HT-29 (cell line): ENCODE measurements at regions not wholly inside any gene's neighbourhood (a gene's known extent, or its start where the extent isn't known, plus 50 kb on each side); places are given as distances from the start of the nearest gene placed in this dataset.
"Not testable (repeated sequence)": the region's sequence is repeated elsewhere in the genome, so short reads cannot be mapped to it uniquely, and the experiment has no call there.

Experiments
- DNase-seq: peaks from one replicate; pipeline ENCODE4 v3.0.0-alpha.2; 2015; ENCODE audit warnings: low spot score

DNA sequence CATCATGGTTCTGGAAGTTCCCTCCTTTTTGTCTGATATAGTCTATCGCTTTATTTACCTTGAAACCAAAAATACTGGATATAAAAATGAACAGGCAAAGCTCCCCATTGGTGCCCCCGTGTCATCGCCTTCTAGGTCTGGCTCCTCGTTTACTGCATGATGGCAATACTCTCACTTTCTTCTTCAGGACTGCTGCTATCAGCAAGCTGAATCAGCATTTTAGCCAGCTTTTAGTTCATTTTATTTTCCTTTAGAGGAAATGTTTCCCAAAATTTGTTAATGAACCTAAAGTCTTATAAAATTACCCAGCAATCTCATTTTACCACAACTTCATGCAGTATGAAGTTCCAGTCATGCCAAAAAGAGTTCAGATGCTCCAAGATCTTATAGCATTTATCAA, 80.5 kb downstream of the ZIC3 start:
- no peak for DNase-seq

DNA sequence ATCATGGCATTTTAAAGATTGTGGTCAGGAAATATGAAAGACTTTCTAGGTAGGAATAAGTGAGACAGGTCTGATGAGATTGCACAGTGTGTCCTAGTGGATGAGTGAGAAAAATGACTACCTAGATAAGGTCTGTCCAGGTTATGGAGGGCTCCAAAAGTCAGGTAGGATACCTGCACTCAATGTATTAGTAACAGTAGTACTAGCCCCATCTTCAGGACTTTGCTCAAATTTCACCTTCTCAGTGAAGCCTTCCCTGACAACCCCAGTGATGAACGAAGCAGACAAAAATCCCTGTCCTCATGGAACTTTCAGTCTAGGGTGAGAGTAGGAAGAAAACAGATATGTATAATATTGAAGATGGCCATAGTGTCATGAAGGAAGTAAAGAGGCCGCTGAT, 85.7 kb downstream of the ZIC3 start:
- DNase-seq: no peak

DNA sequence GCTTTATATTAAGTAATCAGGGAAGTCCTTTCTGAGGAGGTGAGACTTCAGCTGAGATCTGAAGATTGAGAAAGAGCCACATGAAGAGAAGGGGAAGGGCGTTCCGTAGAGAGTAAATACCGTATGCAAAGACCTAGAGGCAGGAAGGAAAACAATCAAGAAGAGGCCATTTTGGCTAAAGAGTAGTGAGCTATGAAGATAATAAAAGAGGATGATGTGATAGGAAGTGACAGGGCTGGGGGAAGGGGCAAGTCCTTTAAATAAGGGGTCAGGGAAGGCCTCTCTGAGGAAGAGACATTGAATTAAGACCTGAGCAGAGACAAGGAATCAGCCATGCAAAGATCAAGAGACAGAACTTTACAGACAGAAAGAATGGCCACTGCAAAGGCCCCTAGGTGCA, 86.2 kb downstream of the ZIC3 start:
- no peak for DNase-seq

DNA sequence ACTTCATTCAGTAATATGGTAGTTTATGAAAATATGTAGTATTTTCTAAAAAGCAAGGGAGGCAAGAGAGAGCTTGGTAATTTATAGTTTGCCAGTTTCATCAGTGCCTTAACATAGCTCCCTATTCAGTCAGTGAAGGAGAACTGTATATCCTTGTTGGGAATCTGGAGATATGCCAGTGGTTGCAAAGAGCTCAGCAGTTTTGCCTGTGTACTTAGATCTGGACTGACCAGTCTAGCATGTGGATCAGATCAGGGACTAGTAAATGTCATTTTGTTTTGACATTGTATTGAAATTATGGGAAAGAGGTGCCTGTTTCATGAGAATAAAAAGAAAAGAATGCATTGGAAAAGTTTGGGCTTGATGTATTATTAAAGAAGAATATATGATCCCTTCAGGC, 88.6 kb downstream of the ZIC3 start:
- DNase-seq: no peak

DNA sequence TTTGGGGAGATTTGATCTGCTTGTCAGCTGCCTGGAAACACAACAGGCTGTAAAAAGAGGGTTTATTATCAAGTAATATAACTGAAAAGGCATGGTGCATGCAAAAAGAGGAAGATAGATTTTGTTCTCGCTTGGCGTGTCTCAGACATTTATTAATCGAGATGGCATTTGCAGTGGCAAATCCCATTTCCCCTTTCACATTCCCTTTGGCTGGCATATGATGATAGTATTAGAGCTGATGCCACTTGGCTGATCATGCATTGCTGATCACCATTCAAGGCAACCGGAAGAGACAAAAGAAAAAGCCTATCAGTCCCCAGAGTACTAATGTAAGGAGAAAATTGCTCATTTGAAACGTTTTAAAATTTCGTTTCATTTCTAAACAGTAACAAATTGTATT, 101.8 kb downstream of the ZIC3 start:
- DNase-seq: no peak

DNA sequence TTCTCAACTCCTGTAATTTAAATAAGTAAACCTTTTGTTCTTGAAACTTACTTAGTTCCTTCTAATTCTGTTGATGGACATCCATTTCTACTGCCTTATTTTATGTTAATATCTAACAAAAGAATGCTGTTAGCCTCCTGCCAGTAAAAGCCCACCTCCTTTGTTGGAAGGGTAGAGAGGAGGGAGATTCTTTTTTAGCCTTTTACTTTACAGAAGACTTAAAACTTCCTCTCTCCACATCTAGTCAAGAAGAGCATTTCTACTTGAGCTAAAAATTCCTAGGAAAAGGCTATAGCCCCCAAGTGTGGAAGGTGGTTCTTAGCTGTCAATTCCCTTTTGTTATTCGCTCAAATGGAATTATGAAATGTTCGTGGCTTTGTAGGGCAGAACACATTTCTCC, 118.7 kb downstream of the ZIC3 start:
- no peak for DNase-seq

DNA sequence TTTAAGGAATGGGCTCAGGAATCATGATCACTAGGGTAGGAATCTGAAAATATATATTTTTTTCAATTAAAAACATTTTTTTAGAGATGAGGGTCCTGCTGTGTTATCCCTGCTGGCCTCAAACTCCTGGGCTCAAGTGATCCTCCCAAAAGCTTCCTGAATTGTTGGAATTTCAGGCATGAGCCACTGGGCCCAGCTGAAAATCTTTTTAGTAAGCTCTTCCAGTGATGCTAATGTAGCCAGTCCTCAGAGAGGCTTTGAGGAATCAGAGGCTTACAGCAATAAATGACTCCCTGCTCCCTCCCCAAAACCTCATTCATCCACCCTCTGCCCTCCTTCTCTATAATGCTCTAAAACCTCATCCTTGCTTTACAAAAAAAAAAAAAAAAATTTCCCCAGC, 129.5 kb downstream of the ZIC3 start:
- no peak for DNase-seq

DNA sequence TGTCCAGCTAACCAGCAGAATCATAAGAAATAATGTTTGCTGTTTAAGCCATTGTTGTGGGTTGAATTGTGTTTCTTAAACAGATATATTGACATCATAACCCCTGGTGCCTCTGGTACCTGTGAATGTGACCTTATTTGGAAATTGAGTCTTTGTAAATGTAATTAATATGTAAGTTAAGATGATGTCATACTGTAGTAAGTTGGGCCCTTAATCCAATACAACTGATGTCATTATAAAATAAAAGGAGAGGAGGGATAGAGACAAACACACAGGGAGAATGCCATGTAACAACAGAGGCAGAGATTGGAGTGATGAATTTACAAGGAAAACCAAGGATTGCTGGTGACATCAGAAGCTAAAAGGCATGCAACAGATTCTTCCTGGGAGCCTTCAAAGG, 141.4 kb downstream of the ZIC3 start:
- no peak for DNase-seq

DNA sequence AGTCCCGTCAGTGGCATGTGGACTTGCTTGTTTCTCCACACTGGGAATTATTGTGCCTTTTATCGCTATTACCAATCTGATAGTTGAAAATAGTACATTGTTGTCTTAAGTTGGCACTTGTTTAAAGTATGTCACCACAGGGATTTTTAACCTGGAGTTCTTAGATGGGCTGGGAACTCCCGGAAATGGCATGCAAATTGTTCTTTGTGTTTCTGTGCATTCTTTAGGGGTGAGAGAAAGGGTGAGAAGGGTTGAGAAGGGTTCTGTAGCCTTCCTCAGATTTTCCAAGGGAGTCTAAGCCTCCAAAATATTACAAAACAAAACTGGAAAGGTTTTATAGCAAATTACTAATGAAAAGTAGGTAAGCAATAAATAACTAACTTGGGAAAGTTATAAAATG, 176.9 kb downstream of the ZIC3 start:
- DNase-seq: no peak

DNA sequence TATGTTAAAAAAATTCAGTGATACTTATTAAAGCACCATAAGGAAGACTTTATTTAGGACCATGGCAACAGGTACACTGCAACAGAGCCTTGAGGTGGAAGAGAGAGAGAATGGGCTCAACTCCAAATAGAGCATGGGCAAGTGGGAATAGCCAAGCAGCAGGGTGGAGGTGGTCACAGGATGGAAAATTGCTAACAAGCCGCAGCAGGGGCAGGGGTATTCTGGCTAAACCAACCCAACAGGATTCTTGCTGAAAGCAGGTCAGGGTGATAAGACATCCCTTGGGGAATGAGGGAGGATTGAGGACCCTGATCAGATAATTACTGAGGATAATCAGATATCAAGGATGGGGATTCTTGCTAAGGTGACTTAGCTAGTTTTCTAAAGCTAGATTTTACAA, 177.5 kb downstream of the ZIC3 start:
- no peak for DNase-seq

DNA sequence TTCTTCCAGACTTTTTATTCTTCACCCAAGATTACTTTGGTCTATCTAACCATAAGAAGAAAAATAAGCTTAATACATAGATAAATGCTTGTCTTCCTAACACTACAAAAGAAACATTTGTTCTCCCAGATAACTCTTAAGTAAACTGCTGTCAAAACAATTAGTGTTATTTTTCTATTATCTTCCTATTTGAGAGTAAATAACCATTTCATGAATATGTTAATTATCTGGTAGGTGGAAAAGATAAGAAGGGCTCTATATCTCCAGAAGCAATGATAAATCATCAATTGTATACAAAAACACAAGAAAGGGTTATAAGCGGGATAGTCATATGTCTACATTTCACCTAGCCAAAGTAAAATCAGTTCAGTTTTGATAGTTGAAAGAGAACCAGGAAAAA, 180.4 kb downstream of the ZIC3 start:
- DNase-seq: no peak

DNA sequence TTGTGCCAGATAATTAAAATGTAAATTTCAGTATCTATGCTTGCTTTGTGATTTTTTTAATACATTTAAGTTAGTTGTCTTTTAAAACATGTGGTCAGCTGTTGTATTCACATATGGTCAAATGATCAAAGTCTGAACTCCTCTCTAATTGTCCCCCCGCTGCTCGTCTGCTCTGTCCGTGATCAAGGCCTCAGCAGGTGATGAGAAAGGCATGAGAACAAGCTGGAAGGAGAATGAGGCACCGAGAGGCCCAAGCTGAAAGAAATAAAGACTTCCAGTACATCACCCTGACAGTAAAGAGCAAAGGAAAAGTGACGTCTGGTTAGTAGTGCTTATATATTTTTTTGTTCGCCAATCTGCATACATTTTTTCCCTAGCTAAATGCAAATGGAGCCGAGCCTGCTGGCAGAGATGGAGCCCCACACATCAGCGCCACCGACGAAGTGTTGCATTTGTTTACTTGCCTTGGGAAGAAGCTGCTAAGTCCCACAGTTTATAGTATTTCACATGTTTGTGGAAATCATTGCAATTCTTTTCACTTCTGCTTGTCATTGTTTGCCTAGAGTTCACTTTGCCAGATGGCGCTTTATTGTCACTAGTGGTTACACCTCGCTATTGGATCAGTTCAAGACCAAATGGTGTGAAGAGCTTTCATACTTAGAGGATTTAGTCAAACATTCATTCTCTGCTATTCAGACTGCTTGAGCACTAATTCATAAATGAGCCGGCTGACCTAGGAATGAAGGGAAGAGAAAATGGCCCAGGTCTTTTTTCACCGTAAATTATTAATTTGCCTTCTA, 181.5 kb downstream of the ZIC3 start:
- DNase-seq: no peak

DNA sequence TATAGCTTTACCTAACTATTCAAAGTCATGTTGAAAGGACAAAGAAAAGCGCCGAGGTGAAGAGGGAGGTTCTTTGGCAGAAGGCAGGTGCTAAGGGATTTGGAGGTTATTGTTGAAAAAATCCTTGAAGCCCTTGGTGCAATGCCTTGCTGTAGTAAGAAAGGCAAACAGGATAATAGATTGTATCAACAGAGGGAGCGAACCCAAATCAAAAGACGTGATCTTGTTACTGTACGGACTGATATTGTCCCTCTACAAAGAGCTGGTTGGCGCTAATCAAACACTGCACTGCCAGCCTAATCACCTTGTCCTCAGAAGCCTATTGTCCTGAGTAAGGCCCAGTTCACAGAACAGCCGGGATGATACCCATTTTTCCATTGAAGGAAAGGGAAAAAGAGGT, 182.9 kb downstream of the ZIC3 start:
- DNase-seq: no peak

DNA sequence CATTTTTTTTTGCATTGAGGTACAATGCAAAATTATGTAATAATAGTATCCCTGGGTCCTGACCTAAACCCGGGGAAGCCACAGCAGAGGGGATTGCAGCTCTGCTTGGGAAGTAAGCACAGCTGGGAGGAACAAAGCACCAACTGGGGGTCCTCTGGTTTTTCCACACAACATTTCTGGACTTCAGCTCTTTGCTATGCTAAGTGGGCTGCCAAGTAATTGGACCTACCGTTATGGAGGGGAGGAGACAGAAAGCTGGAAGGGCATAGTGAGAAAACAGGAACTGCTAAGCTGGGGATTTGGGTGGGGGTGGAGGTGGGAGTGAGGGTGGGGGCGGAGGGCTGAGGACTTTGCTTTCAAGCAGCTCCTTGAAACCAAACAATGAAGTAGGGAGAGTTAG, 183.3 kb downstream of the ZIC3 start:
- no peak for DNase-seq

DNA sequence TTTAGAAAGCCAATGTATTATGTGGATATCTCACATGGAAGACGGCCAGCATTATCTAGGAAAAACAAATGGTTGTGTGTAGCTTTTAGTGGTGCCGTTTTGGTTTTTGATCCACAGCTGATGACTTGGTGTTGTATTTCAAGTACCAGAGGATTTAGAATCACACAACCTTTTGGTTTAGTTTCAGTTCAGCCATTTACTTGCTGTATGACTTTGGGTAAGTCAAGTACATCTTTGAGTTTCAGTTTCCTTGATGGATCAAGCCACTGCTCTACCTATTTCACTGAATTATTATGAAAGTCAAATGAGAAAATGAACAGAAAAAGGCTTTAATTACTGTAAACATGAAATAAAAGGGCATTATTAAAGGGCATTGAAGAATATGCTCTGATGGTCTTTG, 205.6 kb downstream of the ZIC3 start:
- DNase-seq: no peak

DNA sequence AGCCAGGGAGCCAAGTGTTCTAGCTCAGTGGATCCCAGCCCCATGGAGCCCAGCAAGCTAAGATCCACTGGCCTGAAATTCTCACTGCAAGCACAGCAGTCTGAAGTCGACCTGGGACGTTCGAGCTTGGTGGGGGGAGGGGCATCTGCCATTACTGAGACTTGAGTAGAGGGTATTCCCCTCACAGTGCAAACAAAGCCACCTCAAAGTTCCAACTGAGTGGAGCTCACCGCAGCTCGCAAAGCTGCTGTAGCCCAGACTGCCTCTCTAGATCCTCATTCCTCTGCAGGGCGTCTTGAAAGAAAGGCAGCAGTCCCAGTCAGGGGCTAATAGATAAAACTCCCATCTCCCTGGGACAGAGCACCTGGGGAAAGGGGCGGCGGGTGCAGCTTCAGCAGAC, 226.3 kb downstream of the ZIC3 start:
- DNase-seq: no peak

DNA sequence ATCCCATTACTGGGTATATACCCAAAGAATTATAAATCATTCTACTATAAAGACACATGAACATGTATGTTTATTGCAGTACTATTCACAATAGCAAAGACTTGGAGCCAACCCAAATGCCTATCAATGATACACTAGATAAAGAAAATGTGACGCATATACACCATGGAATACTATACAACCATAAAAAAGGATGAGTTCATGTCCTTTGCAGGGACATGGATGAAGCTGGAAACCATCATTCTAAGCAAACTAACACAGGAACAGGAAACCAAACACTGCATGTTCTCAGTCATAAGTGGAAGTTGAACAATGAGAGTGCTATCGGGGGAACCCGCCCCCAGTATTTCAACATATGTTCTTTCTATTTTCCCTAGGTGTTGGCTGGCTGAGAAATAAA, 232.0 kb downstream of the ZIC3 start:
- not testable (repeated sequence) for DNase-seq

DNA sequence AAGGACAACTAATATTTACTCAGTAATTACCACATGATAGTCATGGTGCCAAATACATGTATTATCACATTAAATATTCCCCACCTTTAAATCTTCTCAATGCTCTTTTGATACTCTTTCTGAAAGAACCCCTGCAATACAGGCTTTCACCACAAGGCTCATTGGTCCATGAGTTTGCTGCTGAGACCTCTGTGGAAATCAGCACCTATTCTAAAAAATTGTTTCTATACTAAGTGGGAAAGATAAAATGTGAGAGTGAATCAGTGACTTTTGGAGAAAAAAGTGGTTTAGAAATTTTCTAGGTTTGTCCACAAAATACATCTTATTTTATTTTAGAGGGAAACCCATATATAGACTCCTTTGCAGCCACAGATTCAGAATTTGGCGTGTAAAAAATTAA, 257.3 kb downstream of the ZIC3 start:
- DNase-seq: no peak

DNA sequence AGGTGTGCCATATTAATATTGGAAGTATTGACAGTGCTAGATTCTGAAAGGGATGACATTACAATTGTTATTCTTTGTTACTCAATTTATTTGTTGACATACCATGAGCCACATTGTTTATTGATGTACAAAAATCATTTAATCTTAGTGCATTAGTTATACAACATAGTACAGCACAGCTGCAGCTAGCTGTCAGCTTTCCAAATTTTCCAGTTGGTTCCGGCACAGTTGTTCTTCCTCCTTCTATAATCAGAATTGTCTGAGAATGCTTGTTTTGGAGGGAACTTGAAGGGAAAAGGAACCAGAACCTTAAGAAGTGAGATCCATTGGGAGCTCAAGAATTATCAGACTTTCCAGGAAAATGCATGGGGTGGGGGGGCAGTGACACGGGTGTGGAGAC, 281.4 kb downstream of the ZIC3 start:
- DNase-seq: no peak

DNA sequence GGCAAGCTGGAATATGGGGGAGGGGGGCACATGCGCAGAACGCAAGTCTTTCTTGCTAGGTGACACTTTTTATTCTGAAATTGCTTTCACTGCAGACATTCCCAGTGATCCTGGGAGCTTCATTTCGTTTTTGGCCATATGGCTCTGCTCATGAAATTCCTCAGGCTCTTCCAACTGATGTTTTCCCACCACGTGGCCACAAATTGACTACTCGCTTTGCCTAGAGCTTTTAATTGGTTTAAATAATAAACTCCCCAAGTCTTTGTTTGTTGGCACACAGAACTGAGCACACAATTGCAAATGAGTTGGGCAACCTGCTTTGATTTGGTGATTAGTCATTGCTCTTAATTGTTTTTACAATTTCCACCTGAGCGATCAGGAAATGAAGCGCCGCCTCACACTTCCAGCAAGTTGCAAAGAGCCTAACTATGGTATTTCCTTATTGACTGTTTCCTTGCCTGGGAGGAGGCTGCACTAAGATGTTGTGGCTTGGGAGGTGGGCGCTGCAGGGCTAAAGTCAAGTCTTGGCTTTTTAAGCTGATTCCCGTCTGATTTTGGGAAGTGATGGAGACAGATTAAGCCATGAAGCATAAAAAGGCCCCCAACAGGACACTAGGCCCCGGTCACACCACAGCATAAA, 282.5 kb downstream of the ZIC3 start:
- no peak for DNase-seq

DNA sequence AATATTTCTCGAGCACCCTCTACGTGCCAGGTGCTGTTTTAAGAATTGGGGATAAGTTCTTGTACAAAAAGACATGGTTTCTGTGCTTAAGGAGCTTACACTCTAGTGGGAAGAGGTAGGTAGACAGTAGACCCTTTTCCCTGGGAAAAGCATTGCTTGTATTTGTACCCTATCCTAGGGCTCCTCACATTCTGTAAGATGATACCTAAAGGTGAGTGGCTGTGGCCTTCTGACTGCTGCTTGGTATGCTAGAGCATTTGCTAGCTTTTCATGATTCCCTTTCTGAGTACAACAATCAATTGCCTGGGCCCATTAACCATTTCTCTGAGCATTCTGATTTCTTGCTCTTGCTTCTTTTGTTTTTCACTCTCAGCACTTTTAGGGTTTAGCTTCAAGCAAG, 286.6 kb downstream of the ZIC3 start:
- DNase-seq: no peak

DNA sequence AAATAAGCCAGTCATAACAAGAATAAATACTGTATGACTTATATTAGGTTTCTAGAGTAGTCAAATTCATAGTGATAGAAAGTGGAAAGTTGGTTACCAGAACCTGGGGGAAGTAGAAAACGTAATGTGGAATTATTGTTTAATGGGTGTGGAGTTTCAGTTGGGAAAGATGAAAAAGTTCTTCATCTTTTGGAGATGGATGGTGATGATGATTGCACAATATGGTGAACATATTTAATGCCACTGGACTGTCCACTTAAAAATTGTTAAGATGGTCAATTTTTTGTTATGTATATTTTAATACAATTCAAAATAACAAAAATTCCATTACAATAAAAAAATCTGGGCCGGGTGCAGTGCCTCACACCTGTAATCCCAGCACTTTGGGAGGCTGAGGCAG, 289.6 kb downstream of the ZIC3 start:
- DNase-seq: no peak

DNA sequence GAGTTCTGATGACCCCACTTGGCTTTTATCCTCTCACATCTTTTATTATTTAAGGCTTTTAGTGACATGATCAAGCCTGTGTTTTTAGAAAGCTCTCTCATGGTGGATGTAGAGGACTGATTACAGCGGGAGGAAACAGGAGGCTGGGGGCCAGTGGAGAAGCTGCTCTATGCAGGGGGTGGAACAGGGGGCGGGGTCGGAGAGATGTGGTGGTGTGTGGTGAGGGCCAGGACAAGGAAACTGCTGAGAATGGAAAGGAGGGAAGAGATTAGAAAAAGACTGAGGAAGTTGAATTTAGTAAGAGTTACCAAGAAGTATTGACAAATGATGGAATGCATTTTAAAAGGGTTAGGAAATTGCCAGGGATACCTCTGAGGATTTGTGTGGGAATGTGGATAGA, 292.2 kb downstream of the ZIC3 start:
- DNase-seq: no peak

DNA sequence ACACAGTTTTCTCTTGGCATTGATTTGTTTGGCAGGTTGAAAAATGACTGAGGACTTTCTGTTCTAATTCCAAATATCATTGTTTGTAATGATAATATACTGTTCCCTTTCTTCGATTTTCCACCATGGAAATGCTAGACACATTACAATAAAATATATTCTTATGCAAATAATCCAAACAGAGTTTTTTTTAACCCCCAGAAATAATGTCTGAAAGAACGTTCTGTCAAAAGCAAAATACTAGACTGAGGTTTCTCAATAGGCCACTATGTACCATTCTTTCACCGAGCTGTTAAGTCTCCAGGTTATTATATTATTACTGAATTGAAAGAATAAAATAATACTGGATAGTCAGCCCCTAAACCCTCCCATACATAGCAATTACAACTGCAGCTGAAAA, 312.5 kb downstream of the ZIC3 start:
- DNase-seq: no peak
